ENCODE measurements at regions not wholly inside any gene's neighbourhood (a gene's known extent, or its start where the extent isn't known, plus 50 kb on each side); places are given as distances from the start of the nearest gene placed in this dataset.

DNA sequence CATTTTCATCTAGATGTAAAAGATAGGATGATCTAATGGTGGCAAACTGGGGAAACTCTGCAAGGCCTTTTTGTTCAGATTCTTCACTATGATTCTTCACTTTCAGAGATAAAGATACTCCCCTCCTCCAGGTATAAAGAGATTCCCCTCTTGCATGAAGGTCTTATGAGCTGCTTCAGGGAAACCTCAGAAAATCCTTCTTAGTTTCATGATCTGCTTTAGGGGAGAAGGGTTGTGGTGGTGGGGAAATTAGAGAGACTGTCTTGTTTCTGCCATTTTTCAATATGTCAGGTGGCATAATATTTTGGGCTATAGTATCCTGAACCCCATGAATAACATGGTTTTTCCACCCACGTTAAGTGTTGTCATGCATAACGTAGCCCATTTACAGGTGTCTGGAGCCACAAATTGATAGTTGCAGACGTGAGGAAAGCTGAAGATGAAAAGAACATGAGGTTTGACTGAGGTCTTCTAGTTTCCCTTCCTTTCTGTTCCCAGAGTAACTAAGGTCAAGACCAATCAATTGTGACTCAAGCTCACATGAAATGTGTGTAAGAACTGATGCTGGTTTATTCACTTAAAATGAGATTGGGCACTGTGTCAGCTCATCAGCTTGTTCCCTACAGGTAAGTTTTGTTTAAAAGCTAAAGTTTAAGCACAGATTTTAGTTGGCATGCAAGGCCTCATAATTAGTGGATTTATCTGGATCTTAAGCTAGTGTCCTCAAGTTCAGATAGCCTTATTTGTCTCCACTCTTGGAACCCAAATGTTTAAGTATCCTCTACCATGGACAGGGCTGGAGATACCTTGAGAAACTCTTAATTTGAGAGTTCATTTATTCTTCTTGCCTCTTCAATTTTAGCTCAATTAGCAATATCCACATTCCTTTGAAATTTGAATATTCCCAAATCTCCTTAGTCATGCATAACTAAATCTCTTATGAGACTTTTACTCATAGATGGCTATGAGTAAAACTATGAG lies 304.5 kb upstream of the FANCL start:
- Histone ChIP-seq H3K36me3 (no peaks in the 10 kb centered on the region), H3K27me3 (ENCODE audit: insufficient read depth, low read depth, severe bottlenecking) (no peaks in the 10 kb centered on the region), H3K27ac (no peak overlapping the region), H3K9me3 (ENCODE audit: severe bottlenecking) (no peaks in the 10 kb centered on the region), H3K4me3 (ENCODE audit: low read depth, low read length) (no peak overlapping the region)
- TF ChIP-seq, protein P1, sequence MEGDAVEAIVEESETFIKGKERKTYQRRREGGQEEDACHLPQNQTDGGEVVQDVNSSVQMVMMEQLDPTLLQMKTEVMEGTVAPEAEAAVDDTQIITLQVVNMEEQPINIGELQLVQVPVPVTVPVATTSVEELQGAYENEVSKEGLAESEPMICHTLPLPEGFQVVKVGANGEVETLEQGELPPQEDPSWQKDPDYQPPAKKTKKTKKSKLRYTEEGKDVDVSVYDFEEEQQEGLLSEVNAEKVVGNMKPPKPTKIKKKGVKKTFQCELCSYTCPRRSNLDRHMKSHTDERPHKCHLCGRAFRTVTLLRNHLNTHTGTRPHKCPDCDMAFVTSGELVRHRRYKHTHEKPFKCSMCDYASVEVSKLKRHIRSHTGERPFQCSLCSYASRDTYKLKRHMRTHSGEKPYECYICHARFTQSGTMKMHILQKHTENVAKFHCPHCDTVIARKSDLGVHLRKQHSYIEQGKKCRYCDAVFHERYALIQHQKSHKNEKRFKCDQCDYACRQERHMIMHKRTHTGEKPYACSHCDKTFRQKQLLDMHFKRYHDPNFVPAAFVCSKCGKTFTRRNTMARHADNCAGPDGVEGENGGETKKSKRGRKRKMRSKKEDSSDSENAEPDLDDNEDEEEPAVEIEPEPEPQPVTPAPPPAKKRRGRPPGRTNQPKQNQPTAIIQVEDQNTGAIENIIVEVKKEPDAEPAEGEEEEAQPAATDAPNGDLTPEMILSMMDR (IDR thresholded peaks at IDR 0.05; ENCODE audit: low read depth, low read length) = no peak
- no peak for DNase-seq

DNA sequence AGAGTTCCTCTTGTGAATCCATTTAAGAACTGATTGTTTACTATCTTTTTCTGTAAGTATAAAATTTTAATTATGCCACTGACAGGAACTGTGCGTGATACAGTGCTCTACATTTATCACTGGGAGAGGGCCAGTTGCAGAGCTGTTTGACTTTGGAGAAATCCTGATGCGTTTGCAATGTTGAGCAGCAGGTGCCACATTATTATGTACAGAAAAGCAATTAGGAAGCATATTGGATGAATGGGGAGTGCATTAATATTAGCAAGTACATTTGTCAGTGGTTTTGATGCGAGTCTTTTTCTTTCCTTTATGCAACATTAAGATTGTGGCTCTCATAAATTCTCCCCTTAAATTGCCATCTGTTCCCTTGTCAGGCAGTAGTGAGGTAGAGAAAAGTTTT lies 302.3 kb upstream of the FANCL start:
- H3K27me3 ChIP-seq (ENCODE audit: insufficient read depth, low read depth, severe bottlenecking) = no peaks in the 10 kb centered on the region
- DNase-seq = no peak
- no peaks in the 10 kb centered on the region for H3K36me3 ChIP-seq
- TF ChIP-seq, protein P1 (IDR thresholded peaks at IDR 0.05; ENCODE audit: low read depth, low read length) = no peak
- H3K9me3 ChIP-seq (ENCODE audit: severe bottlenecking) = no peaks in the 10 kb centered on the region
- no peak overlapping the region for H3K4me3 ChIP-seq (ENCODE audit: low read depth, low read length)
- H3K27ac ChIP-seq = no peak overlapping the region

DNA sequence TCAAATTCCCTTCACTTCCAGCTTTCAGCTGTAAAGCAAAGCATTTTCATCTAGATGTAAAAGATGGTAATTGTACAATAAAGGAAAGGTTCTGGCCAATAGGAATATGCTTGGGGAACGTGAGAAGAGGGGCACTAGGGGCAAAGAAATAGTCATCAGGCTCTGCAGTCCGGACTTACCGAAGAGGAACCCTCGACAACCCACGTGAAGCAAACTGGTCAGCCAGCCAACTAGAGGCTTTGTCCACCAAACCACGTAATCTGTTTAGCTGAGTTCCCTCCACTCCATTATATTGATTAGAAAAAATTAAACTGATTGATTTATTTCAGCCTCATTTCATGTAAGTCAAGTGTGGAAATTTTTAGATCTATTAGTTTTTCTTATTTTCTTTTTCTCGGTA lies 300.4 kb upstream of the FANCL start:
- Histone ChIP-seq H3K36me3 (no peaks in the 10 kb centered on the region), H3K27ac (no peak overlapping the region)
- DNase-seq = peak; percentile 30

DNA sequence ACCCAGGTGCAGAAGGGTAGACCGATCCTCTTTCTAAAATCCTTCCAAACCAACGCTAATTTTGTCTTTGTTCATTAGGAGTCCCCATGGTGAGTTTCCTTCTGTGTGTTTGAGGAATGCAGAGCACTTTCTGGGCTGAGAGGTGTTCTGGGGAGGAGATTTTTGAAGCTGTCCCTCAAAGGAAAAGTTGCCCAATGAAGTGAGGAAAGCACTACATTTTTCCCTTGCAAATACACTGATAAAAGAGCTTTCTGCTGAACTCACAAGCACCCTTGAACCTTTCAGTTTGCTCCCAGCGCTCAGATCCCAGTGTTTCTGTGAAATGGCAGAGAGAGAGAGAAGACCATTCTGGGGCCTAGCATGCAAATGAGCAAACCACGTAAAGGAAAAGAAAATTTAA lies 299.6 kb upstream of the FANCL start:
- no peaks in the 10 kb centered on the region for H3K9me3 ChIP-seq (ENCODE audit: severe bottlenecking)
- no peaks in the 10 kb centered on the region for H3K27me3 ChIP-seq (ENCODE audit: insufficient read depth, low read depth, severe bottlenecking)
- DNase-seq = no peak
- peak overlapping the region; percentile 8; the same call in 1 of the 2 replicates for H3K27ac ChIP-seq
- H3K36me3 ChIP-seq = no peaks in the 10 kb centered on the region
- H3K4me3 ChIP-seq (ENCODE audit: low read depth, low read length) = no peak overlapping the region
- TF ChIP-seq, protein P1 (IDR thresholded peaks at IDR 0.05; ENCODE audit: low read depth, low read length) = no peak

More for the DNA sequence above, 300.4 kb upstream of the FANCL start:
- H3K9me3 ChIP-seq (ENCODE audit: severe bottlenecking) = no peaks in the 10 kb centered on the region
- TF ChIP-seq, protein P1 (IDR thresholded peaks at IDR 0.05; ENCODE audit: low read depth, low read length) = no peak
- H3K4me3 ChIP-seq (ENCODE audit: low read depth, low read length) = no peak overlapping the region
- no peaks in the 10 kb centered on the region for H3K27me3 ChIP-seq (ENCODE audit: insufficient read depth, low read depth, severe bottlenecking)

DNA sequence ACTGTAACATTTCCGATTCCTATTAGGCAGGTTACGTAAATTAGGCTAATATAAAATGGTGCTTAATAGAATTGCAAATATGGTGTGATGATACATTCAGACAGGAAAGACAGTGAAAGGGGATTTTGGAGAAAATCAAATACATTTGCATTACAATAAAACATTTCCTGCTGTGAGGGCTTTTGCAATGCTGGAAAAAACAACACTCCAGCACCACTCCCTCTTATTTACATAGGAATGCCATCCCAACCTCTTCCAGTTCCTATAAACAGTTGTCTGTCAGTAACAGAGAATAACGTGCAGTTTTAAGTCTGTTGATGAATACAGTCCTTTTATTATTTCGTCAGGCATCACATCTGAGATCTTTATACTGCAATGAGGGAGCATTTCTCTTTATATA lies 298.8 kb upstream of the FANCL start:
- DNase-seq = no peak
- Histone ChIP-seq H3K27ac (no peak overlapping the region), H3K27me3 (ENCODE audit: insufficient read depth, low read depth, severe bottlenecking) (no peaks in the 10 kb centered on the region), H3K36me3 (no peaks in the 10 kb centered on the region), H3K4me3 (ENCODE audit: low read depth, low read length) (no peak overlapping the region), H3K9me3 (ENCODE audit: severe bottlenecking) (no peaks in the 10 kb centered on the region)
- TF ChIP-seq, protein P1 (IDR thresholded peaks at IDR 0.05; ENCODE audit: low read depth, low read length) = no peak

All from WERI-Rb-1 (cell line).